SK-N-SH (cell line): ENCODE measurements at regions not wholly inside any gene's neighbourhood (a gene's known extent, or its start where the extent isn't known, plus 50 kb on each side); places are given as distances from the start of the nearest gene placed in this dataset.

ENCODE experiments used
- CTCF ChIA-PET: fragments of 300-600, 350-600 bp; formaldehyde crosslinking; extraction: SDS; loops from one replicate; lab custom pipeline; 2021; lab: Yijun Ruan, JAX
- POLR2A ChIA-PET: fragments of 350-600 bp; sonication (Branson Sonifier 250); formaldehyde crosslinking; extraction: SDS; loops from one replicate; lab custom pipeline; 2020; ENCODE audit warnings: antibody characterized with exemption, inconsistent platforms; lab: Yijun Ruan, JAX
- DNase-seq: peaks from one replicate; pipeline ENCODE4 v3.0.0; 2012
- H2AFZ ChIP-seq: fragments of 200-600 bp; sonication (generic); 2 replicates; pipeline ENCODE4 v1.8.1; 2016; ENCODE audit warnings: antibody characterized with exemption, mild to moderate bottlenecking, low read depth
- H3F3A ChIP-seq: fragments of 200-600 bp; sonication (generic); replicated peaks from 2 replicates; pipeline ENCODE3; 2016; ENCODE audit warnings: antibody characterized with exemption, mild to moderate bottlenecking; ENCODE audit not compliant: insufficient read depth
- H3K27ac ChIP-seq, 2 experiments: fragments of 200-500 bp in 1 of 2; fragments of 200-600 bp in 1 of 2; sonication (Bioruptor generic) in 1 of 2; sonication (generic), shearing (Covaris generic) in 1 of 2; 2 replicates each; pipeline versions ENCODE4 v1.5.1 to v1.6.1; 2014 to 2016; ENCODE audit warnings: low read depth in 2 of 2, inconsistent platforms in 1 of 2, low read length in 1 of 2, mild to moderate bottlenecking in 1 of 2, mixed read lengths in 1 of 2
- H3K27me3 ChIP-seq: fragments of 200-600 bp; sonication (generic), shearing (Covaris generic); 2 replicates; pipeline ENCODE4 v1.6.1; 2016; ENCODE audit warnings: mixed run types; ENCODE audit not compliant: insufficient read depth
- H3K36me3 ChIP-seq, 2 experiments: fragments of 200-500 bp in 1 of 2; fragments of 200-600 bp in 1 of 2; sonication (Bioruptor generic) in 1 of 2; sonication (generic) in 1 of 2; replicated peaks in 1 of 2; 2 replicates each; pipeline versions ENCODE3 to v1.5.1; 2014 to 2016; ENCODE audit warnings: low read length in 1 of 2, mild to moderate bottlenecking in 1 of 2; ENCODE audit not compliant: insufficient read depth in 2 of 2, control insufficient read depth in 1 of 2
- H3K4me1 ChIP-seq, 2 experiments: fragments of 200-500 bp in 1 of 2; fragments of 200-600 bp in 1 of 2; sonication (Bioruptor generic) in 1 of 2; sonication (generic), shearing (Covaris generic) in 1 of 2; 2 replicates each; pipeline versions ENCODE4 v1.5.1 to v1.6.1; 2014 to 2016; ENCODE audit warnings: low read depth in 1 of 2, low read length in 1 of 2, mixed run types in 1 of 2; ENCODE audit not compliant: insufficient read depth in 2 of 2, control insufficient read depth in 1 of 2
- H3K4me2 ChIP-seq: fragments of 200-600 bp; sonication (generic), shearing (Covaris generic); 2 replicates; pipeline ENCODE4 v1.6.1; 2017; ENCODE audit warnings: mixed run types
- H3K4me3 ChIP-seq, 2 experiments: fragments of 200-500 bp in 1 of 2; fragments of 200-600 bp in 1 of 2; sonication (Bioruptor generic) in 1 of 2; sonication (generic), shearing (Covaris generic) in 1 of 2; 2 replicates each; pipeline versions ENCODE4 v1.5.1 to v1.8.1; 2014 to 2016; ENCODE audit warnings: low read depth in 2 of 2, inconsistent platforms in 1 of 2, low read length in 1 of 2, mild to moderate bottlenecking in 1 of 2, mixed read lengths in 1 of 2, moderate library complexity in 1 of 2
- H3K79me2 ChIP-seq: fragments of 200-600 bp; sonication (generic); 2 replicates; pipeline ENCODE4 v1.8.1; 2017; ENCODE audit warnings: mild to moderate bottlenecking; ENCODE audit not compliant: insufficient read depth
- H3K9ac ChIP-seq: fragments of 200-600 bp; sonication (generic); 2 replicates; pipeline ENCODE4 v1.6.1; 2017; ENCODE audit warnings: mixed run types
- H3K9me2 ChIP-seq: fragments of 200-600 bp; sonication (generic); 2 replicates; pipeline ENCODE4 v1.6.1; 2017; ENCODE audit warnings: mixed run types
- H3K9me3 ChIP-seq: fragments of 200-600 bp; sonication (generic); 2 replicates; pipeline ENCODE4 v1.6.1; 2017; ENCODE audit warnings: mixed run types, mild to moderate bottlenecking, moderate library complexity
- H4K20me1 ChIP-seq: fragments of 200-600 bp; sonication (generic); 2 replicates; pipeline ENCODE4 v1.6.1; 2017; ENCODE audit warnings: mild to moderate bottlenecking, mixed run types; ENCODE audit not compliant: insufficient read depth
- EP300 ChIP-seq, 2 experiments: IDR thresholded peaks; 2 replicates each; pipeline versions ENCODE4 v1.4.0 to v1.6.1; 2012; ENCODE audit warnings: borderline replicate concordance in 1 of 2, low read depth in 1 of 2, low read length in 1 of 2
- FOSL2 ChIP-seq: IDR thresholded peaks from 2 replicates; pipeline ENCODE4 v1.4.0; 2012; ENCODE audit warnings: low read depth, mild to moderate bottlenecking, moderate library complexity, borderline replicate concordance
- FOXJ3 ChIP-seq: sonication (generic); formaldehyde crosslinking; IDR thresholded peaks from 2 replicates; pipeline ENCODE4 v1.5.1; 2020; ENCODE audit warnings: mild to moderate bottlenecking, missing genetic modification reagents
- JUND ChIP-seq: IDR thresholded peaks from 2 replicates; pipeline ENCODE4 v1.4.0; 2012
- MEF2A ChIP-seq: IDR thresholded peaks from 2 replicates; pipeline ENCODE4 v1.4.0; 2012; ENCODE audit warnings: low read depth, borderline replicate concordance
- POLR2AphosphoS5 ChIP-seq: IDR thresholded peaks from 2 replicates; pipeline ENCODE4 v1.6.1; 2012; ENCODE audit warnings: low read depth, low read length
- RAD21 ChIP-seq: IDR thresholded peaks from 2 replicates; pipeline ENCODE4 v1.6.1; 2012; ENCODE audit warnings: mild to moderate bottlenecking, low read length
- RXRA ChIP-seq: IDR thresholded peaks from 2 replicates; pipeline ENCODE4 v1.4.0; 2012; ENCODE audit warnings: low read depth, mild to moderate bottlenecking, borderline replicate concordance
- SIN3A ChIP-seq: IDR thresholded peaks from 2 replicates; pipeline ENCODE4 v1.6.1; 2012; ENCODE audit warnings: low read depth, mild to moderate bottlenecking, low read length, moderate library complexity, borderline replicate concordance
- SMC3 ChIP-seq: IDR thresholded peaks from 2 replicates; pipeline ENCODE4 v1.6.1; 2012; ENCODE audit warnings: low read depth, low read length, improper control_type of control experiment
- TAF1 ChIP-seq: IDR thresholded peaks from 2 replicates; pipeline ENCODE4 v1.6.1; 2012; ENCODE audit warnings: low read depth, mild to moderate bottlenecking, low read length, moderate library complexity, borderline replicate concordance
- YY1 ChIP-seq: IDR thresholded peaks from 2 replicates; pipeline ENCODE4 v1.4.0; 2012; ENCODE audit warnings: low read depth, mild to moderate bottlenecking
- WGBS: methylation state at CpG from one replicate; pipeline ENCODE4 v1.1.6; 2017; ENCODE audit warnings: low lambda C conversion rate; 5-methylcytosine and 5-hydroxymethylcytosine counted together
- TF ChIP-seq, protein P1 (sequence below): fragments of 150-350 bp; IDR thresholded peaks from 2 replicates; pipeline ENCODE4 v1.6.1; 2017; ENCODE audit warnings: antibody characterized with exemption, low read length, low read depth, borderline replicate concordance
- TF ChIP-seq, protein P2 (sequence below): IDR thresholded peaks from 2 replicates; pipeline ENCODE4 v1.4.0; 2012; ENCODE audit warnings: low read depth, borderline replicate concordance
- TF ChIP-seq, protein P3 (sequence below): IDR thresholded peaks from 2 replicates; pipeline ENCODE4 v1.4.0; 2012; ENCODE audit warnings: low read depth
- TF ChIP-seq, protein P4 (sequence below): fragments of 200-600 bp; sonication (generic); IDR thresholded peaks from 2 replicates; pipeline ENCODE4 v1.6.1; 2017; ENCODE audit warnings: antibody characterized with exemption, mild to moderate bottlenecking, moderate library complexity
- TF ChIP-seq, protein P5 (sequence below): IDR thresholded peaks from 2 replicates; pipeline ENCODE4 v1.4.0; 2012; ENCODE audit warnings: low read depth, borderline replicate concordance

DNA sequence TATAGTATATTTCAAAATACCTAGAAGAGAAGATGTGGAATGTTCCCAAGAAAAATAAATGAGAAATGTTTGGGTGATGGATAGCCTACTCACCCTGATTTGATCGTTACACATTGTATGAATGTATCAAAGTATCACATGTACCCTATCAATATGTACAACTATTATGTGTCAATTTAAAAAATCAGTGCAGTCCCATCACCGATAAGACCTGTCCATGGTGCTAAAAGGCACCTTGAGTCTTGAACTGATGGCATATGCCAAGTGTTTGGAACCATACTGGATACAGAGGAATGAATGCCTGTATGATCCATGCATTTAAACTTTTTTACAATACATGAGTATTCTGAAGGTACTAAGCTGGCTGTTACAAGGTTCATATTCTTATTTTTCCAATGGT is 50.2 kb upstream of the ZNF835 start:
- Histone ChIP-seq H3K4me2 (no peak overlapping the region), H3K9ac (no peak overlapping the region), H4K20me1 (no peaks in the 10 kb centered on the region), H3F3A (no peaks in the 10 kb centered on the region), H2AFZ (no peak overlapping the region), H3K9me2 (no peaks in the 10 kb centered on the region), H3K4me1 (no peaks in the 10 kb centered on the region), H3K4me3 (no peak overlapping the region), H3K79me2 (no peaks in the 10 kb centered on the region), H3K27ac (no peak overlapping the region), H3K36me3 (no peaks in the 10 kb centered on the region), H3K27me3 (no peaks in the 10 kb centered on the region), H3K9me3 (peaks cover 6% of the 10 kb centered on the region; the same call in 1 of the 2 replicates)
- 5% methylated on average over 2 of the region's 2 CpGs for WGBS
- no peak for DNase-seq
- ChIA-PET POLR2A (no interaction called here), CTCF (interaction anchor here (0.7 to 2.3 kb wide), 3 partner anchors 27 to 116 kb away, joined by 3 to 5 read pairs (median 4); no protein-coding TSS in a partner anchor)
- no peak for TF ChIP-seq JUND
- no peak for TF ChIP-seq SIN3A
- TF ChIP-seq TAF1, result no peak
- TF ChIP-seq, protein P1, sequence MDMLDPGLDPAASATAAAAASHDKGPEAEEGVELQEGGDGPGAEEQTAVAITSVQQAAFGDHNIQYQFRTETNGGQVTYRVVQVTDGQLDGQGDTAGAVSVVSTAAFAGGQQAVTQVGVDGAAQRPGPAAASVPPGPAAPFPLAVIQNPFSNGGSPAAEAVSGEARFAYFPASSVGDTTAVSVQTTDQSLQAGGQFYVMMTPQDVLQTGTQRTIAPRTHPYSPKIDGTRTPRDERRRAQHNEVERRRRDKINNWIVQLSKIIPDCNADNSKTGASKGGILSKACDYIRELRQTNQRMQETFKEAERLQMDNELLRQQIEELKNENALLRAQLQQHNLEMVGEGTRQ, result no peak
- TF ChIP-seq RAD21, result no peak
- TF ChIP-seq MEF2A, result no peak
- TF ChIP-seq, protein P2, sequence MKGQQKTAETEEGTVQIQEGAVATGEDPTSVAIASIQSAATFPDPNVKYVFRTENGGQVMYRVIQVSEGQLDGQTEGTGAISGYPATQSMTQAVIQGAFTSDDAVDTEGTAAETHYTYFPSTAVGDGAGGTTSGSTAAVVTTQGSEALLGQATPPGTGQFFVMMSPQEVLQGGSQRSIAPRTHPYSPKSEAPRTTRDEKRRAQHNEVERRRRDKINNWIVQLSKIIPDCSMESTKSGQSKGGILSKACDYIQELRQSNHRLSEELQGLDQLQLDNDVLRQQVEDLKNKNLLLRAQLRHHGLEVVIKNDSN, result no peak
- no peak for TF ChIP-seq YY1
- TF ChIP-seq, protein P3, sequence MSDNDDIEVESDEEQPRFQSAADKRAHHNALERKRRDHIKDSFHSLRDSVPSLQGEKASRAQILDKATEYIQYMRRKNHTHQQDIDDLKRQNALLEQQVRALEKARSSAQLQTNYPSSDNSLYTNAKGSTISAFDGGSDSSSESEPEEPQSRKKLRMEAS, result no peak
- TF ChIP-seq POLR2AphosphoS5, result no peak
- TF ChIP-seq FOXJ3 (CRISPR knock-in tag), result no peak
- TF ChIP-seq FOSL2, result no peak
- TF ChIP-seq SMC3, result no peak
- no peak for TF ChIP-seq EP300 (IDR thresholded peaks at IDR 0.05; ENCODE audit: borderline replicate concordance in 1 of 2, low read depth in 1 of 2, low read length in 1 of 2)
- no peak for TF ChIP-seq RXRA
- TF ChIP-seq, protein P4, sequence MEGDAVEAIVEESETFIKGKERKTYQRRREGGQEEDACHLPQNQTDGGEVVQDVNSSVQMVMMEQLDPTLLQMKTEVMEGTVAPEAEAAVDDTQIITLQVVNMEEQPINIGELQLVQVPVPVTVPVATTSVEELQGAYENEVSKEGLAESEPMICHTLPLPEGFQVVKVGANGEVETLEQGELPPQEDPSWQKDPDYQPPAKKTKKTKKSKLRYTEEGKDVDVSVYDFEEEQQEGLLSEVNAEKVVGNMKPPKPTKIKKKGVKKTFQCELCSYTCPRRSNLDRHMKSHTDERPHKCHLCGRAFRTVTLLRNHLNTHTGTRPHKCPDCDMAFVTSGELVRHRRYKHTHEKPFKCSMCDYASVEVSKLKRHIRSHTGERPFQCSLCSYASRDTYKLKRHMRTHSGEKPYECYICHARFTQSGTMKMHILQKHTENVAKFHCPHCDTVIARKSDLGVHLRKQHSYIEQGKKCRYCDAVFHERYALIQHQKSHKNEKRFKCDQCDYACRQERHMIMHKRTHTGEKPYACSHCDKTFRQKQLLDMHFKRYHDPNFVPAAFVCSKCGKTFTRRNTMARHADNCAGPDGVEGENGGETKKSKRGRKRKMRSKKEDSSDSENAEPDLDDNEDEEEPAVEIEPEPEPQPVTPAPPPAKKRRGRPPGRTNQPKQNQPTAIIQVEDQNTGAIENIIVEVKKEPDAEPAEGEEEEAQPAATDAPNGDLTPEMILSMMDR, result no peak
- TF ChIP-seq, protein P5, sequence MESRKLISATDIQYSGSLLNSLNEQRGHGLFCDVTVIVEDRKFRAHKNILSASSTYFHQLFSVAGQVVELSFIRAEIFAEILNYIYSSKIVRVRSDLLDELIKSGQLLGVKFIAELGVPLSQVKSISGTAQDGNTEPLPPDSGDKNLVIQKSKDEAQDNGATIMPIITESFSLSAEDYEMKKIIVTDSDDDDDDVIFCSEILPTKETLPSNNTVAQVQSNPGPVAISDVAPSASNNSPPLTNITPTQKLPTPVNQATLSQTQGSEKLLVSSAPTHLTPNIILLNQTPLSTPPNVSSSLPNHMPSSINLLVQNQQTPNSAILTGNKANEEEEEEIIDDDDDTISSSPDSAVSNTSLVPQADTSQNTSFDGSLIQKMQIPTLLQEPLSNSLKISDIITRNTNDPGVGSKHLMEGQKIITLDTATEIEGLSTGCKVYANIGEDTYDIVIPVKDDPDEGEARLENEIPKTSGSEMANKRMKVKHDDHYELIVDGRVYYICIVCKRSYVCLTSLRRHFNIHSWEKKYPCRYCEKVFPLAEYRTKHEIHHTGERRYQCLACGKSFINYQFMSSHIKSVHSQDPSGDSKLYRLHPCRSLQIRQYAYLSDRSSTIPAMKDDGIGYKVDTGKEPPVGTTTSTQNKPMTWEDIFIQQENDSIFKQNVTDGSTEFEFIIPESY, result no peak
- TF ChIP-seq, all 33 proteins: peak for 0
